SJSA1 (cell line): ENCODE measurements at regions not wholly inside any gene's neighbourhood (a gene's known extent, or its start where the extent isn't known, plus 50 kb on each side); places are given as distances from the start of the nearest gene placed in this dataset.
"Not testable (repeated sequence)": the region's sequence is repeated elsewhere in the genome, so short reads cannot be mapped to it uniquely, and the experiment has no call there.

Experiments
- DNase-seq, 2 experiments: peaks; one replicate each; pipeline ENCODE4 v3.0.0-alpha.2; 2015 to 2020; ENCODE audit warnings: low spot score in 2 of 2, low read depth in 1 of 2
- H3K27ac ChIP-seq: fragments of 250-450 bp; sonication (Bioruptor Pico); 2 replicates; pipeline ENCODE4 v1.5.1; 2020; ENCODE audit warnings: mild to moderate bottlenecking, moderate library complexity
- H3K27me3 ChIP-seq: fragments of 250-450 bp; sonication (Bioruptor Pico); replicated peaks from 2 replicates; pipeline ENCODE4 v1.5.1; 2020; ENCODE audit warnings: mild to moderate bottlenecking, moderate library complexity
- H3K36me3 ChIP-seq: fragments of 250-450 bp; sonication (Bioruptor Pico); 2 replicates; pipeline ENCODE4 v1.5.1; 2020; ENCODE audit warnings: mild to moderate bottlenecking
- H3K4me1 ChIP-seq: fragments of 250-450 bp; sonication (Bioruptor Pico); replicated peaks from 2 replicates; pipeline ENCODE4 v1.6.1; 2021; ENCODE audit warnings: mild to moderate bottlenecking
- H3K4me3 ChIP-seq: fragments of 250-450 bp; sonication (Bioruptor Pico); 2 replicates; pipeline ENCODE4 v1.5.1; 2020; ENCODE audit warnings: mild to moderate bottlenecking
- H3K9me3 ChIP-seq: fragments of 250-450 bp; sonication (Bioruptor Pico); replicated peaks from 2 replicates; pipeline ENCODE4 v1.5.1; 2020; ENCODE audit warnings: mild to moderate bottlenecking

DNA sequence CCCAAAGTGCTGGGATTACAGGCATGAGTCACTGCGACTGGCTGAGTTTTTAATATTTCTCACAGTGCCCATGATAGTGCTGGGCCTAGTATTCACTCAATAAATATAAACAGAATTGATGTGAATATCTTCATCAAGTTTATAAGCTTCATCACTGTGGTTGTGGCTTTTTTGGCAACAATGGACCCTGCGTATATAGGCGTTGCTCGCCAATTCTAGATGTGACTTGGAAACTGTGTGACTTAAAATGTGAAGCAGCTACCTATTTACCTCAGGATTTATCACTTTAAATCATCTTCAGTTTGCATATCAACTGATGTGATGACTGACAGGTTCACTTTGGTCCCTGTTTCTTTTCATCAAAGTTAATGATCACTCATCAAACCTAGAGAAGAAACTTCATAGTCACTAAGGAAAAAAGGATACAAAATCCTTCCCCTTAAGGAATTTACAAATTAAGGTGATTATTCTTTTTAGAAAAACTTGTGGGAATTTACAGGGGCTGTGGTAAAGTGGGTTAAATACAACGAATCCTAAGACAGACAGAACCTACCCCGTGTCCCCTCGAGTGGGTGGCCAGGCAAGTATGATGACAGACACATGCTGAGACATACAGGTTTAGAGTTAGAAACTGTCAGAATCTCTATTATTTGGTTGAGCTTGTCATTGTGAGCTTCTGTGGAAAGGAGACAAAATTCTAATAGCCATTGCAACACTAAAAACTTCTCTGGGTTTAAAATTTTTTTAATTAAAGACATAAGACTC, 101.3 kb downstream of the AKAP11 start:
- Histone ChIP-seq H3K27ac (no peak overlapping the region), H3K4me1 (0 out of 2 replicates have a peak, but pooled peaks cover 4% of the 10 kb centered on the region), H3K4me3 (no peak overlapping the region), H3K9me3 (no peaks in the 10 kb centered on the region), H3K36me3 (no peaks in the 10 kb centered on the region), H3K27me3 (no peaks in the 10 kb centered on the region)
- DNase-seq: no peak

DNA sequence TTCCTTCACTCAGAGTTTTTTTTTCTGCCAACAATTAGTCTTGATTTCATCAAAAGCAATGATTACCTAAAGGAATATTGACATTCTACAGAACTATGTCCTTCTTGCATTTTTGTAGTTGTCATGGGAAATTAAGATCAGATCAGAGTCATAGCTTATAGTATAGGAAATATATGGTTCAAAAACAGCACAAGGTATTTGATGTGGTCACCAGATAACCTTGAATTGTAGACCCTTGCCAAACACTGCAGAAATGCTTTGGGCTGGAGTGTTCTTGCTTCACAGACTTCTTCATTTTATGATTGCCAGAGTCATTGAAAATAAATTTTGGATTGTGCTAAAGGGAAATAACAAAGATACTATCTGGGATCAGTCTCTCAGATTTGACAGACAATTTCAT, 103.7 kb downstream of the AKAP11 start:
- Histone ChIP-seq H3K4me3 (no peak overlapping the region), H3K9me3 (no peaks in the 10 kb centered on the region), H3K4me1 (0 out of 2 replicates have a peak, but pooled peaks cover 4% of the 10 kb centered on the region), H3K36me3 (no peaks in the 10 kb centered on the region), H3K27ac (no peak overlapping the region), H3K27me3 (no peaks in the 10 kb centered on the region)
- no peak for DNase-seq

DNA sequence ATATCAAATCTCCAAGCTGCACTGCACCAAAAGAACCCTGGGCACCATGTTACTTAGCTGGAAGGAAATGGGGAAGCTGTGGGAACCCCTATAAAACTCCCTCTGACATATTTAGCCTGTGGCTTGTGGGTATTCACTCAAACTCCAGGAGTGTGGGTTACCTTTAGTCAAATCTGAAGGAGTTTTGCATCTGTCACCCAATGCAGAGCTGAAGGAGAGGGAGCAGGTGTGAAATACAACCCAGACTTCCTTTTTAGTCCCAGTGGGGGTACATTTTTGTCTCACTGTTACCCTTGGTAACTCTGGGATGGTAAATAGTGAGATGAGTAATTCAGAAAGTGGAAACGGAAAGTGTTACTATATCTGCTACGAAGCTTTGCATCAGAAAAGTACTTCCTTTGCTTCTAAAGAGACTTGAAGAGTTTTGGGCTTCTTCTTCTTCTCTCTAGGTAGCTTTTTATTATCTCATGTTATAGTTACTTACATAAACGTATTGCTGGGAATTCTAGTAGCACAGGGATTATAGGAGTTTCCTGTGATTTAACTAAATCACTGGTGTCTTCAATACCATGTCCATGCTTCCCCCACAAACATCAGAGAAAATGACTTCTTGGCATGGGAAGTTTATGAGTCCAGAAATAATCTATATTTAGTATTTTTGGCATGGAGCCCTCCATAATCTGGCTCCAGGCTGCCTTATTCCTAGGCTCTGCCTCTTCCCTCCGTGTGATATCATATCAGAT, 105.9 kb downstream of the AKAP11 start:
- DNase-seq: no peak
- 0 out of 2 replicates have a peak, but pooled peaks cover 3% of the 10 kb centered on the region for H3K4me1 ChIP-seq
- H3K4me3 ChIP-seq: no peak overlapping the region
- H3K27me3 ChIP-seq: no peaks in the 10 kb centered on the region
- H3K27ac ChIP-seq: no peak overlapping the region
- no peaks in the 10 kb centered on the region for H3K36me3 ChIP-seq
- H3K9me3 ChIP-seq: no peaks in the 10 kb centered on the region

DNA sequence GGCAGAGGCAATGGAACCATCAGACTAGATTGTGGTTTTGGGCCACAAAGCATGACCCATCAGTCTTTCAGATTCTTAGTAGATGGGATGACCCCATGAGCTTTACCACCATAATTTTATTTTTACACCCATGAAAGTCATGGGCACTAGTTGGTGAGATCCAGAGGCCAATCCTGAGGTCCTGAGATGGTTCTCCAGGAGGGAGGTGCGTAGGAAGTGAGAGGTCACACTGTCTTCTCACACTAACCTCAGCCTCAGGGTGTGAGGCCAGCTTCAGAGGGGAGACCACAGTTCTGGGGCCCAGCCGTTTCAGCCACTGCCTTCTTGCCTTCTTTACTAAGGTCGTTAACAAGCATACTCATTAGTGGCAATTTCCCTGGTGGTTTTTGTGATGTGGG, 106.4 kb downstream of the AKAP11 start:
- Histone ChIP-seq H3K36me3 (no peaks in the 10 kb centered on the region), H3K9me3 (no peaks in the 10 kb centered on the region), H3K27ac (no peak overlapping the region), H3K27me3 (no peaks in the 10 kb centered on the region), H3K4me3 (no peak overlapping the region), H3K4me1 (no peaks in the 10 kb centered on the region)
- DNase-seq: no peak

DNA sequence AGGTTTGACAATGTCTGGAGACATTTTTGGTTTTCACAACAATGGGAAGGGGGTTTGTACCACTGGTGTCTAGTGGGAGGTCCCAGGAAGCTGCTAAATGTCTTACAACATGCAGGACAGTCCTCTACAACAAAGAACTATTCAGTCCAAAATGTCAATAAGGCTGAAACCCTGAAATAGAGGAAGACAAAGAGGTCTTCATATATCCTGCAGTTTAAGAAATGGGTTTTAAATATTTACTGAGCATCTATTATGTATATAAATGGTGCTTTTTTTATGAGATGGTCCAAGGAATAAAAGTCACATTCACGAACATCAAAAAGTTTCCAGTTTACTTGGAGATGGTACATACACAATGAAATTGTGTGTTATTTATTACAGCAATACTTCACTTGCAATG, 107.3 kb downstream of the AKAP11 start:
- H3K9me3 ChIP-seq: no peaks in the 10 kb centered on the region
- no peaks in the 10 kb centered on the region for H3K4me1 ChIP-seq

DNA sequence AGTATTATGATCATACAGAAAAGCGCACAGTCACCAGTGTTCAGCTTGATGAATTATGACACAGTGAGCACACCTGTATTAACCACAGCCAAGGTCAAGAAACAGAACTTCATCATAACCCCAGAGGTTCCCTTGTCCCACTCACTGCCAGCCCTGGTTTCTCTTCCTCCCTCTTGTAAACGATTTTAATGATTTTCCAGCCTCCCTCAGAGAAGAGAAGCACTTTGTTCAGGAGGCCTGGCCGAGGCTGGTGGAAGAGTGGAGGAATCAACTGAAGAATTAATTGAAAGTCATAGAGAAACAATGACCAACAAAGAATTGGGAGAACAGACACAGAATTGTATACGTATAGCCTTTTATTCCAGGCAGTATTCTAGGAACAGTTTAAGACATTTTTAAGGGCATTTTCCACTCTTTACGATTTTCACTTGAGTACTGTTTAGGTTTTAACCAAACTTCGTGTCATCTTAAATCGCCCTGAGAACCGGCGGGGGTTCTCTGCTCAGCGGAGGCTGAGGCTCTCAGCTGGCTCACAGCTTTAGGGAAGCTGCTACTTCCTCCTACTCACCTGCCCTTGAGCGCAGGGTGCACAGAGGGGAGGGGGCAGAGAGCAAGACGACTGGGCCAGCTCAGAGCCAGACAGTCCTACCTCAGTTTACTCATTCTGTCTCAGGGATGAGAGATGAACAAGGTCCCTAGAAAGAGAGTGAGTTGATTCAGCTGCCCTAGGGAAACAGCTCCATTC, 108.6 kb downstream of the AKAP11 start:
- no peak overlapping the region for H3K27ac ChIP-seq
- no peak for DNase-seq
- H3K4me1 ChIP-seq: no peaks in the 10 kb centered on the region
- no peaks in the 10 kb centered on the region for H3K9me3 ChIP-seq
- H3K36me3 ChIP-seq: no peaks in the 10 kb centered on the region
- no peaks in the 10 kb centered on the region for H3K27me3 ChIP-seq
- no peak overlapping the region for H3K4me3 ChIP-seq

More for the DNA sequence above, 107.3 kb downstream of the AKAP11 start:
- Histone ChIP-seq H3K27me3 (no peaks in the 10 kb centered on the region), H3K4me3 (no peak overlapping the region), H3K27ac (no peak overlapping the region), H3K36me3 (no peaks in the 10 kb centered on the region)
- no peak for DNase-seq

DNA sequence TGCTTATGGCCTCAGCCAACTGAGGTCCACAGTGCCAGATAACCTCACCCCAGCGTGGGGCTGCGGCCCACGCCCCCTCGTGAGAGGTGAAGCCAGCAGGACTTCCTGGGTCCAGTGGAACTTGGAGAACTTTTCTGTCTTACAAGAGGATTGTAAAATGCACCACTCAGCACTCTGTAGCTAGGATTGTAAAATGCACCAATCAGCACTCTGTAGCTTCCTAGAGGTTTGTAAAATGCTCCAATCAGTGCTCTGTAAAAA, 109.1 kb downstream of the AKAP11 start:
- H3K4me3 ChIP-seq: no peak overlapping the region
- H3K27ac ChIP-seq: no peak overlapping the region
- H3K4me1 ChIP-seq: no peaks in the 10 kb centered on the region
- H3K27me3 ChIP-seq: no peaks in the 10 kb centered on the region
- H3K9me3 ChIP-seq: no peaks in the 10 kb centered on the region
- no peaks in the 10 kb centered on the region for H3K36me3 ChIP-seq
- DNase-seq: no peak

DNA sequence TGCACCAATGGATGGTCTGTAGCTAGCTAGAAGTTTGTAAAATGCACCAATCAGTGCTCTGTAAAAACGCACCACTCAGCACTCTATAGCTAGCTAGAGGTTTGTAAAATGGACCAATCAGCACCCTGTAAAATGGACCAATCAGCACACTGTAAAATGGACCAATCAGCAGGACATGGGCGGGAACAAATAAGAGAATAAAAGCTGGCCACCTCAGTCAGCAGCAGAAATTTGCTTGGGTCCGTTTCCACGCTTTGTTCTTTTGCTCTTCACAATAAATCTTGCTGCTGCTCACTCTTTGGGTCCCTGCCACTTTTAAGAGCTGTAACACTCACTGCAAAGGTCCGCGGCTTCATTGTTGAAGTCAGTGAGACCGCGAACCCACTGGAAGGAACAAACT, 109.5 kb downstream of the AKAP11 start:
- not testable (repeated sequence) for H3K27me3 ChIP-seq, H3K36me3 ChIP-seq, H3K27ac ChIP-seq

DNA sequence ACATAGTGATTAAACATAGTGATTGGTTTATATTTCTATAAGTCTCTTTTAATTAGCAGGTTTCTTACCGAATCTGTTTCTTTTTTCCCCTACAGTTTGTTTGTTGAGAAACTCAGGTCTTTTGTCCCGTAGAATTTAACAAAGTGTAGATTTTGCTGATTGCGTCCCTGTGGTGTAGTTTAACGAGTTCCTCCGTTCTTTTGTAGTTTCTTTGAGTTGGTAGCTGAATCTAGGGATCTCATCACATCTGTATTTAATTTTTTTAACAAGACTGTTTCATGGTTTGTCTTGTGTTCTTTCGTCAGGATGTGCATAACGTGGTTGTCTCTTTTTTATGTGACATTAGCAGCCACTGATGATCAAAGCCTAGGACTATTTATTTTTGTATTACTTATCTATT, 111.1 kb downstream of the AKAP11 start:
- Histone ChIP-seq H3K27me3 (no peaks in the 10 kb centered on the region), H3K27ac (no peak overlapping the region), H3K9me3 (no peaks in the 10 kb centered on the region), H3K4me3 (no peak overlapping the region), H3K4me1 (no peaks in the 10 kb centered on the region), H3K36me3 (no peaks in the 10 kb centered on the region)
- no peak for DNase-seq

More for the DNA sequence above, 109.5 kb downstream of the AKAP11 start:
- H3K9me3 ChIP-seq, DNase-seq, H3K4me3 ChIP-seq, H3K4me1 ChIP-seq: not testable (repeated sequence)

DNA sequence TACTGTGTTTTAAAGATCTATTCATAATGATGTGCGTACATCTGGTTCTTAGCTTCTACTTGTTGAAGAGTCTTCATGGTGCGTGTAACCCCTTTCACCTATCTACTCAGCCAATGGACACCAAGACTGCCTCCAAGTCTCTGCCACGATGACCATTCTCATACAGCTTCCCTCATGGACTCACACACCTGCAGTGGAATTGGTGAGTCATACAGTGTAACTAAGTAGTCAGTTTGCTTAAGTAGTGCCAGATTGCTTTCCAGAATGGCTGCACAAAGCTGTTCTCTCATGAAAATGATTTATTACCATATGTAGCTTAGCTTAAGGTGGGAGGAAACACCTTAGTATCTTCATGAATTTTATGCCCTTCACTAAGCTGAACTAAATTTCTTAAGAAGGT, 112.3 kb downstream of the AKAP11 start:
- no peaks in the 10 kb centered on the region for H3K4me1 ChIP-seq
- no peak overlapping the region for H3K4me3 ChIP-seq
- H3K27me3 ChIP-seq: no peaks in the 10 kb centered on the region
- no peak overlapping the region for H3K27ac ChIP-seq
- H3K36me3 ChIP-seq: no peaks in the 10 kb centered on the region
- DNase-seq: no peak
- H3K9me3 ChIP-seq: no peaks in the 10 kb centered on the region

DNA sequence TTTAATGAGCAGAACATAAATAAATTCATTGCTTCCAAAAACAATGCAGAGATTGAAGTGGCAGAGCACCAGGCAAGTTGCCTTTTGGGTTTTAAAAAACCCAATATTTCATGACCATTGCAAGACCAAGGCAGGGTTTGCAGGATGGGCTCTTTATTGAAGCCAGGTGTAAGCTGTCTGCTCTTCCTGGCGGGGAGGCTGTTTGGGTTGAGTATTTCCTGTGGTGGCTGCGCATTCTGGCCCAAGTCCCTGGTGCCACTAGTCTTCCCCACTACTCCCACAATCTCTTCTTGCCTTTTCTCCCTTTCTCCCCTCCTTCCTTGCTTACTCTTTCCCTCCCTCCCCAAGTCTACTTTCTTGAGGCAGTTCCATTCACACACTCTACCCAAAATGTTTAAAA, 116.4 kb downstream of the AKAP11 start:
- Histone ChIP-seq H3K4me1 (peaks cover 2% of the 10 kb centered on the region), H3K27ac (no peak overlapping the region), H3K4me3 (no peak overlapping the region), H3K36me3 (no peaks in the 10 kb centered on the region), H3K9me3 (no peaks in the 10 kb centered on the region), H3K27me3 (no peaks in the 10 kb centered on the region)
- DNase-seq: no peak

DNA sequence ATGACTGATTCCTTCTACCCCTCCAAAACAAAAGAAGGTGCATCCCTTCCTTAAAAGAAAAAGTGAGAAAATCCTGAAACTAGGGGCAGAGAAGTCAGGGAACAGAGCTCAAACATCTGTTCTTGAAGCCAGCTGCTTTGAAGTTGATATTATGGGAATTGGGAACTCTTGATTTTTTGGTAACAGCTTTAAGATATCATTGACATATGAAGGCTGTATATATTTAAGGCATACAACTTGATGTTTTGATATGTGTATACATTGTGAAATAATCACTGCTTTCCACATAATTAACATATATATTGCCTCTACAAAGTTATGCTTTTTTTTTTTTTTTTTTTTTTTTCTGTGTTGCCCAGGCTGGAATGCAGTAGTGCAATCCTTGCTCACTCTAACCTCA, 117.1 kb downstream of the AKAP11 start:
- H3K4me1 ChIP-seq: peaks cover 4% of the 10 kb centered on the region
- H3K4me3 ChIP-seq: no peak overlapping the region
- no peaks in the 10 kb centered on the region for H3K27me3 ChIP-seq
- no peaks in the 10 kb centered on the region for H3K9me3 ChIP-seq
- H3K36me3 ChIP-seq: no peaks in the 10 kb centered on the region
- no peak overlapping the region for H3K27ac ChIP-seq
- DNase-seq: no peak

DNA sequence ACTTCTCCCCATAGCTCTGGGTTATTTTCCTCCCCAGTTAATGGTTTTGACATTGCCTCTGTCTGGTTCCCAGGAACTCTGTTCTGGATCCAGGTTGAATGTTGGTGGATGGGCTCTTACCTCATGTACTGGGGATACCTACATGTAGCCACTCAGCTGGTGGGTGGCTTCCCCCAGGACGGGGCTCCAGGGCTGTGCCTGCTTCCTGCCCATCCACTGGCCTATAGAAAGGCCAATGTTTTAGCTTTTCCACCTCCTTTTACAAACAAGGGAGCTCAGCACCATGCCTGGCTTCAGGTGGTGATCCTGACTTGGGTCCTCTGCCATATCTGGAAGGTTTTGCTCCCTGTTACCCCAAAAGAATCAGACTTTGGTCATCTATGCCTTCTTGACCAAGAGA, 120.2 kb downstream of the AKAP11 start:
- Histone ChIP-seq H3K27ac (no peak overlapping the region), H3K27me3 (no peaks in the 10 kb centered on the region), H3K36me3 (no peaks in the 10 kb centered on the region), H3K4me3 (no peak overlapping the region), H3K4me1 (peaks cover 13% of the 10 kb centered on the region), H3K9me3 (no peaks in the 10 kb centered on the region)
- DNase-seq: no peak
